PC-9 (cell line): ENCODE measurements at regions not wholly inside any gene's neighbourhood (a gene's known extent, or its start where the extent isn't known, plus 50 kb on each side); places are given as distances from the start of the nearest gene placed in this dataset.

Experiments
- BruUV-seq: library from RNA; stranded (reverse); fragments of 400-500 nt; replicated peaks from 2 replicates; lab custom pipeline; 2021; lab: Mats Ljungman, UMichigan
- CTCF ChIA-PET: fragments of 300-600 bp; sonication (Branson Sonifier 250); formaldehyde crosslinking; loops from one replicate; lab custom pipeline; 2022; ENCODE audit warnings: antibody characterized with exemption; lab: Charles Lee
- POLR2A ChIA-PET: fragments of 300-600 bp; sonication (Branson Sonifier 250); formaldehyde crosslinking; loops from one replicate; lab custom pipeline; 2022; ENCODE audit warnings: antibody characterized with exemption; ENCODE audit not compliant: unreplicated experiment; lab: Charles Lee
- DNase-seq, 2 experiments: peaks; one replicate each; pipeline versions ENCODE4 v3.0.0 to v3.0.0-alpha.2; 2015 to 2022; ENCODE audit warnings: mixed read lengths in 1 of 2
- H2AFZ ChIP-seq: fragments of 200-600 bp; sonication (generic); 2 replicates; pipeline ENCODE4 v1.8.1; 2017; ENCODE audit warnings: antibody characterized with exemption
- H3F3A ChIP-seq: fragments of 200-600 bp; sonication (generic); 2 replicates; pipeline ENCODE4 v1.8.1; 2017; ENCODE audit warnings: antibody characterized with exemption, mild to moderate bottlenecking, low read depth; ENCODE audit not compliant: insufficient read depth
- H3K27ac ChIP-seq: fragments of 200-600 bp; sonication (generic); 2 replicates; pipeline ENCODE4 v1.6.1; 2016; ENCODE audit warnings: mixed run types
- H3K27me3 ChIP-seq: fragments of 200-600 bp; sonication (generic); 2 replicates; pipeline ENCODE4 v1.6.1; 2016; ENCODE audit warnings: low read depth, mixed run types; ENCODE audit not compliant: insufficient read depth
- H3K36me3 ChIP-seq: fragments of 200-600 bp; sonication (generic); 2 replicates; pipeline ENCODE4 v1.6.1; 2016; ENCODE audit warnings: low read depth, mixed run types
- H3K4me1 ChIP-seq: fragments of 200-600 bp; sonication (generic); replicated peaks from 2 replicates; pipeline ENCODE4 v1.6.1; 2016; ENCODE audit warnings: mixed run types; ENCODE audit not compliant: insufficient read depth
- H3K4me2 ChIP-seq: fragments of 200-600 bp; sonication (generic); 2 replicates; pipeline ENCODE4 v1.6.1; 2017; ENCODE audit warnings: mixed run types
- H3K4me3 ChIP-seq: fragments of 200-600 bp; sonication (generic); 2 replicates; pipeline ENCODE4 v1.6.1; 2016; ENCODE audit warnings: mixed run types
- H3K79me2 ChIP-seq: fragments of 200-600 bp; sonication (generic); 2 replicates; pipeline ENCODE4 v1.6.1; 2017; ENCODE audit warnings: low read depth, mixed run types
- H3K9me2 ChIP-seq: fragments of 200-600 bp; sonication (generic); 2 replicates; pipeline ENCODE4 v1.8.1; 2017; ENCODE audit warnings: mild to moderate bottlenecking; ENCODE audit not compliant: insufficient read depth
- H3K9me3 ChIP-seq: fragments of 200-600 bp; sonication (generic); 2 replicates; pipeline ENCODE4 v1.8.1; 2016; ENCODE audit warnings: low read depth; ENCODE audit not compliant: insufficient read depth
- H4K20me1 ChIP-seq: fragments of 200-600 bp; sonication (generic); 2 replicates; pipeline ENCODE4 v1.8.1; 2017; ENCODE audit not compliant: insufficient read depth
- EZH2 ChIP-seq: fragments of 200-600 bp; sonication (generic); IDR thresholded peaks from 2 replicates; pipeline ENCODE4 v1.8.0; 2017; ENCODE audit warnings: antibody characterized with exemption, low read depth
- intact Hi-C: fragments of 100-400 bp; cut with micrococcal nuclease; formaldehyde crosslinking; loops from one replicate; pipeline ENCODE4 v1.10.0; 2022; ENCODE audit not compliant: unreplicated experiment
- TF ChIP-seq, protein P1 (sequence below): fragments of 200-600 bp; sonication (generic); conservative IDR thresholded peaks from 2 replicates; pipeline ENCODE4 v1.6.1; 2017; ENCODE audit warnings: mixed run types, antibody characterized with exemption, mild to moderate bottlenecking, moderate library complexity

DNA sequence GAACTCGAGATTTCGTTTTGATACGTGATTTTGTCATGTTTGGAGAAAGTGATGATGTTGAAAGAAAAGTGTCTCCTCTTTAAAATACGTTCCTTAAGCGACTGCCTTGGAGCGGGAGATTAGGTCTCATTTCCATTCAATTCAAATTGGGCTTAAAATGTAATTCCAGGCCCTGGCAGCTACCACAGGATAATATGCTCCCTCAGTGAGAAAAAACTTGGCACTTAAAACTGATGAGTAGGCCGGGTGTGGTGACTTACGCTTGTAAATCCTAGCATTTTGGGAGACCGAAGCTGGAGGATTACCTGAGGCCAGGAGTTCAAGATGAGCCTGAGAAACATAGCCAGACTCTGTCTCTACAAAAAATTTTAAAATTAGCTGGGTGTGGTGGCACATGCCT lies 146.3 kb upstream of the L3MBTL4 start:
- H4K20me1 ChIP-seq, result no peaks in the 10 kb centered on the region
- POLR2A ChIA-PET, result no interaction called here

DNA sequence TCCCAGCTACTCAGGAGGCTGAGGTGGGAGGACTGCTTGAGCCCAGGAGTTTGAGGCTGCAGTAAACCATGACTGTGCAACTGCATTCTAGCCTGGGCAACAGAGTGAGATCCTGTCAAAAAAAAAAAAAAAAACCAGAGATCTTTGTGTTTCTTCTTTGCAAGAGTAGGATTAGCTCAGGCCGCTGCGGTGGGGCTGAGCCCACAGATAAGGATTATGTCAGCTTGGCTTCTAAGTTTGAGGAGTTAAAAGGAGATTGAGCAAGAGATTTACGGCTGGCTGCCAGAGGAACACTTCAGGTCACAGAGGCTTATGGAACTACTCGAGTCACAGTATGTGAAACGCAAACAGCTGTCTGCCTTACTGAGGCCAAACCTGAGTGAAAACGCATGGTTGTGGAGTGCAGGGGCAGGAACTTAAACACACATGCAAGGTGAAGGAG lies 146.7 kb upstream of the L3MBTL4 start:
- Histone ChIP-seq H2AFZ (no peak overlapping the region), H3K4me1 (no peaks in the 10 kb centered on the region)

More for the DNA sequence above, 146.3 kb upstream of the L3MBTL4 start:
- Histone ChIP-seq H3K79me2 (no peaks in the 10 kb centered on the region), H3K9me3 (no peaks in the 10 kb centered on the region), H2AFZ (no peak overlapping the region), H3K4me1 (no peaks in the 10 kb centered on the region), H3F3A (no peaks in the 10 kb centered on the region), H3K4me3 (no peak overlapping the region), H3K4me2 (no peak overlapping the region), H3K27me3 (peaks cover 61% of the 10 kb centered on the region), H3K36me3 (no peaks in the 10 kb centered on the region), H3K27ac (no peak overlapping the region), H3K9me2 (no peaks in the 10 kb centered on the region)
- TF ChIP-seq EZH2, result no peak
- TF ChIP-seq, protein P1, sequence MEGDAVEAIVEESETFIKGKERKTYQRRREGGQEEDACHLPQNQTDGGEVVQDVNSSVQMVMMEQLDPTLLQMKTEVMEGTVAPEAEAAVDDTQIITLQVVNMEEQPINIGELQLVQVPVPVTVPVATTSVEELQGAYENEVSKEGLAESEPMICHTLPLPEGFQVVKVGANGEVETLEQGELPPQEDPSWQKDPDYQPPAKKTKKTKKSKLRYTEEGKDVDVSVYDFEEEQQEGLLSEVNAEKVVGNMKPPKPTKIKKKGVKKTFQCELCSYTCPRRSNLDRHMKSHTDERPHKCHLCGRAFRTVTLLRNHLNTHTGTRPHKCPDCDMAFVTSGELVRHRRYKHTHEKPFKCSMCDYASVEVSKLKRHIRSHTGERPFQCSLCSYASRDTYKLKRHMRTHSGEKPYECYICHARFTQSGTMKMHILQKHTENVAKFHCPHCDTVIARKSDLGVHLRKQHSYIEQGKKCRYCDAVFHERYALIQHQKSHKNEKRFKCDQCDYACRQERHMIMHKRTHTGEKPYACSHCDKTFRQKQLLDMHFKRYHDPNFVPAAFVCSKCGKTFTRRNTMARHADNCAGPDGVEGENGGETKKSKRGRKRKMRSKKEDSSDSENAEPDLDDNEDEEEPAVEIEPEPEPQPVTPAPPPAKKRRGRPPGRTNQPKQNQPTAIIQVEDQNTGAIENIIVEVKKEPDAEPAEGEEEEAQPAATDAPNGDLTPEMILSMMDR, result no peak
- DNase-seq, result no peak
- CTCF ChIA-PET, result interaction anchor here (0.5 kb wide), 1 partner anchor 40 kb away, joined by 3 read pairs; no protein-coding TSS in a partner anchor
- intact Hi-C loops, result loop anchor here (10.0 kb wide), 1 partner anchor 64 kb away; no protein-coding TSS in a partner anchor
- BruUV-seq, result no TSS peak

DNA sequence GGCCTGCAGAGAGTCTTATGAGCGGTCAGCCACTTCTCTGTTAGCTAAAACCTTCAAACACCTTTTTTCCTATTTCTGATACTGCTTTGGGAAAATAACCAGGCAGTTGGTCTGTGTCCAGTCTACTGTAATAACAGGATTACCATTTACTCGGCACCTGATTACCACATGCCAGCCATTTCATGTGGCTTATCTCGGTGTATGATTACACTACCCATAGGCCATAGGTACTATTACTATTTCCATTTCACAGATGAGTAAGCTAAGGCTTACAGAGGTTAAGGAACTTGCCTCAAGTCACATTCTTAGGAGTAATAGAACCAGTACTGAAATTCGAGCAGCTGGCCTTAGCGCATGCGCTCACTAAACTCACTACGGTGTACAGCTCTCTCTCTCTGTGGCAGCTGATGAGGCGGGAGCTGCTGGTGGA lies 147.2 kb upstream of the L3MBTL4 start:
- peaks cover 52% of the 10 kb centered on the region for H3K27me3 ChIP-seq
- DNase-seq, result no peak
- no peak overlapping the region for H3K4me3 ChIP-seq
- H4K20me1 ChIP-seq, result no peaks in the 10 kb centered on the region
- TF ChIP-seq, protein P1, result no peak
- BruUV-seq, result no TSS peak
- no peaks in the 10 kb centered on the region for H3K79me2 ChIP-seq
- no peak overlapping the region for H3K4me2 ChIP-seq
- no peak overlapping the region for H3K27ac ChIP-seq
- H2AFZ ChIP-seq, result no peak overlapping the region
- CTCF ChIA-PET, result no interaction called here
- no peaks in the 10 kb centered on the region for H3K9me2 ChIP-seq
- H3K9me3 ChIP-seq, result no peaks in the 10 kb centered on the region
- intact Hi-C loops, result loop anchor here (10.0 kb wide), 1 partner anchor 63 kb away; no protein-coding TSS in a partner anchor
- no peaks in the 10 kb centered on the region for H3K36me3 ChIP-seq
- POLR2A ChIA-PET, result no interaction called here
- no peaks in the 10 kb centered on the region for H3F3A ChIP-seq
- no peaks in the 10 kb centered on the region for H3K4me1 ChIP-seq

More for the DNA sequence above, 146.7 kb upstream of the L3MBTL4 start:
- H3K36me3 ChIP-seq, result no peaks in the 10 kb centered on the region
- no peak for DNase-seq
- H3F3A ChIP-seq, result no peaks in the 10 kb centered on the region
- no peak overlapping the region for H3K4me3 ChIP-seq
- H4K20me1 ChIP-seq, result no peaks in the 10 kb centered on the region
- no peak overlapping the region for H3K4me2 ChIP-seq
- no peak overlapping the region for H3K27ac ChIP-seq
- intact Hi-C loops, result loop anchor here (10.0 kb wide), 1 partner anchor 63 kb away; no protein-coding TSS in a partner anchor
- H3K27me3 ChIP-seq, result peaks cover 57% of the 10 kb centered on the region
- H3K9me2 ChIP-seq, result no peaks in the 10 kb centered on the region
- H3K79me2 ChIP-seq, result no peaks in the 10 kb centered on the region
- POLR2A ChIA-PET, result no interaction called here
- TF ChIP-seq EZH2, result no peak
- TF ChIP-seq, protein P1, result no peak
- no peaks in the 10 kb centered on the region for H3K9me3 ChIP-seq
- no TSS peak for BruUV-seq
- CTCF ChIA-PET, result interaction anchor here (0.5 kb wide), 1 partner anchor 40 kb away, joined by 3 read pairs; no protein-coding TSS in a partner anchor
